Prostate gland (tissue), 2 donors: ENCODE measurements at regions not wholly inside any gene's neighbourhood (a gene's known extent, or its start where the extent isn't known, plus 50 kb on each side); places are given as distances from the start of the nearest gene placed in this dataset.
A peak's percentile ranks its signal among the peaks of the same experiment; 100 is the strongest.
"Not testable (repeated sequence)": the region's sequence is repeated elsewhere in the genome, so short reads cannot be mapped to it uniquely, and the experiment has no call there.

Source experiments
- DNase-seq: peaks from one replicate; pipeline ENCODE4 v3.0.0-alpha.2; 2019; ENCODE audit warnings: low spot score
- H3K27ac ChIP-seq, 2 donors: fragments of 200-600 bp; sonication (generic); 2 replicates each; pipeline ENCODE4 v1.5.1; 2017 to 2019
- H3K27me3 ChIP-seq: fragments of 200-600 bp; sonication (generic); replicated peaks from 2 replicates; pipeline ENCODE4 v1.5.1; 2019; ENCODE audit not compliant: insufficient read depth
- H3K36me3 ChIP-seq, 2 donors: fragments of 200-600 bp; sonication (generic); 1 replicate in 1 of 2; 2 replicates in 1 of 2; pipeline versions ENCODE4 v1.5.1 to v1.8.1; 2017 to 2019
- H3K4me1 ChIP-seq: fragments of 200-600 bp; sonication (generic); replicated peaks from 2 replicates; pipeline ENCODE4 v1.5.1; 2019
- H3K4me3 ChIP-seq, 2 donors: fragments of 200-600 bp; sonication (generic); 2 replicates each; pipeline ENCODE4 v1.5.1; 2017 to 2019
- H3K9me3 ChIP-seq: fragments of 200-600 bp; sonication (generic); 2 replicates; pipeline ENCODE4 v1.5.1; 2017
- CTCF ChIP-seq, 4 experiments: fragments of 200-600 bp in 2 of 4; fragments of 450-650 bp in 2 of 4; sonication (generic) in 2 of 4; IDR thresholded peaks; 1 replicate in 3 of 4; 2 replicates in 1 of 4; pipeline ENCODE4 v1.5.1; 2016 to 2019; ENCODE audit warnings: antibody characterized with exemption in 4 of 4, mild to moderate bottlenecking in 2 of 4, moderate library complexity in 2 of 4
- POLR2A ChIP-seq: fragments of 450-650 bp; IDR thresholded peaks from one replicate; pipeline ENCODE4 v1.6.1; 2016; ENCODE audit warnings: antibody characterized with exemption, mild to moderate bottlenecking
- POLR2AphosphoS5 ChIP-seq: sonication (generic); formaldehyde crosslinking; IDR thresholded peaks from one replicate; pipeline ENCODE4 v1.6.1; 2017; ENCODE audit warnings: antibody characterized with exemption
- WGBS: methylation state at CpG from one replicate; pipeline ENCODE4 v1.1.5; 2018; 5-methylcytosine and 5-hydroxymethylcytosine counted together
- intact Hi-C: fragments of 100-400 bp; cut with DNase I; formaldehyde crosslinking; loops from one replicate; pipeline ENCODE4 v1.14.2; 2022

GRCh38 chr5:87195616-87196015 lies 72.1 kb upstream of the RASA1 start:
- TF ChIP-seq POLR2AphosphoS5: no peak
- no peak for TF ChIP-seq POLR2A
- TF ChIP-seq CTCF (IDR thresholded peaks at IDR 0.05): no peak
- Histone ChIP-seq H3K36me3 (no peaks in the 10 kb centered on the region), H3K4me3 (no peak overlapping the region), H3K9me3 (no peaks in the 10 kb centered on the region), H3K27ac (no peak overlapping the region), H3K27me3 (no peaks in the 10 kb centered on the region), H3K4me1 (no peaks in the 10 kb centered on the region)
- 74% methylated on average over 3 of the region's 3 CpGs for WGBS
- no peak for DNase-seq
- intact Hi-C loops: no loop called here

- Histone ChIP-seq H3K27me3 (no peaks in the 10 kb centered on the region), H3K9me3 (no peaks in the 10 kb centered on the region), H3K4me1 (no peaks in the 10 kb centered on the region), H3K27ac (no peak overlapping the region), H3K4me3 (no peak overlapping the region), H3K36me3 (no peaks in the 10 kb centered on the region)
- 93% methylated on average over 5 of the region's 5 CpGs for WGBS
- no peak for DNase-seq
- TF ChIP-seq CTCF (IDR thresholded peaks at IDR 0.05) (no peak), POLR2A (no peak), POLR2AphosphoS5 (no peak)
- intact Hi-C loops: no loop called here
Measured at GRCh38 chr5:87198010-87198409, 69.7 kb upstream of the RASA1 start.

- H3K4me1 ChIP-seq, H3K36me3 ChIP-seq, intact Hi-C loops, H3K27ac ChIP-seq, H3K9me3 ChIP-seq, DNase-seq, H3K27me3 ChIP-seq, H3K4me3 ChIP-seq: not testable (repeated sequence)
- WGBS: 77% methylated on average over 1 of the region's 1 CpG
Measured at GRCh38 chr5:87199246-87199645, 68.4 kb upstream of the RASA1 start.

GRCh38 chr5:87199704-87200103 lies 68.0 kb upstream of the RASA1 start:
- intact Hi-C loops, H3K4me3 ChIP-seq, H3K27me3 ChIP-seq, H3K4me1 ChIP-seq, H3K27ac ChIP-seq, H3K9me3 ChIP-seq, DNase-seq, H3K36me3 ChIP-seq: not testable (repeated sequence)
- 86% methylated on average over 2 of the region's 2 CpGs for WGBS

GRCh38 chr5:87210076-87210475 lies 57.6 kb upstream of the RASA1 start:
- H3K4me3 ChIP-seq: no peak overlapping the region
- DNase-seq: no peak
- H3K9me3 ChIP-seq: no peaks in the 10 kb centered on the region
- H3K27me3 ChIP-seq: no peaks in the 10 kb centered on the region
- TF ChIP-seq POLR2A: no peak
- no peak for TF ChIP-seq POLR2AphosphoS5
- no peak for TF ChIP-seq CTCF (IDR thresholded peaks at IDR 0.05)
- no peaks in the 10 kb centered on the region for H3K4me1 ChIP-seq
- no peaks in the 10 kb centered on the region for H3K36me3 ChIP-seq
- intact Hi-C loops: no loop called here
- H3K27ac ChIP-seq: no peak overlapping the region
- 83% methylated on average over 1 of the region's 1 CpG for WGBS

GRCh38 chr5:87210743-87211142 lies 56.9 kb upstream of the RASA1 start:
- H3K4me1 ChIP-seq: no peaks in the 10 kb centered on the region
- intact Hi-C loops: no loop called here
- H3K27ac ChIP-seq: no peak overlapping the region
- no peaks in the 10 kb centered on the region for H3K9me3 ChIP-seq
- peak; percentile 51 for DNase-seq
- H3K27me3 ChIP-seq: no peaks in the 10 kb centered on the region
- H3K4me3 ChIP-seq: no peak overlapping the region
- WGBS: 49% methylated on average over 2 of the region's 2 CpGs
- H3K36me3 ChIP-seq: no peaks in the 10 kb centered on the region
- TF ChIP-seq CTCF (IDR thresholded peaks at IDR 0.05) (no peak), POLR2A (no peak), POLR2AphosphoS5 (no peak)
